HT-29 (cell line): ENCODE measurements at regions not wholly inside any gene's neighbourhood (a gene's known extent, or its start where the extent isn't known, plus 50 kb on each side); places are given as distances from the start of the nearest gene placed in this dataset.

ENCODE experiments used
- DNase-seq: peaks from one replicate; pipeline ENCODE4 v3.0.0-alpha.2; 2015; ENCODE audit warnings: low spot score

DNA sequence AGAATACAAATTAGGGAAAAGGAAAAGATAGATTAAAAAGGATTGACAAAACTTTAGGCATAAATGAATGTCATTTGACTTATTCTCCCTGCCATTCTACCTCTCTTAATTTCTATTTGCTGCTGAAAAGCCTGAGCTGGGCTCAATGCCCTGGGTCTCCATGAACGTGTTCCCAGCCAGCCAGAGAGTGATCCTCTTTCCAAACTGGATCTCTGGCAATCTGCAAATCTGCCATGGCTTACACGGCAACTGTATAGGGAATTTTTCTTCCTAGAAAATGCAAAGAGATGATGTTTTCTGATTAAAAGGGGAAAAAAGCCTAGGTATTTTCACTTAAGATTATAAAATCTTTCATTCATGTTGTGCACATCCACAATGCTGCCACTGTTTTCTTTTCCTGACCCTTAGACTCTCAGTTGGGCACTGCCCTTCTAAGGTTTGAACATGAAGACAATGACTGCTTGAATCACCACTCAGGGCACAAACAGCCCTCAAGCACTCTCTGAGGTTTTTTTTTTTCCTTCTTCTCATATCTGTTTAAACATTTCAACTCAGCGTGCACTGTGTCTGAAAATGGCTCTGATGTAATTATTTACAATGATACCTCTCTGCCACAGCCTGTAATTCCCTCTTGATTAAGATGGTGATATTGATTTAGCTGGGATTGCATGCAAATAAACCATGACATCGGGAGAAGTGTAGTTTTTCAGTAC, 60.3 kb downstream of the DACT1 start:
- DNase-seq: no peak

DNA sequence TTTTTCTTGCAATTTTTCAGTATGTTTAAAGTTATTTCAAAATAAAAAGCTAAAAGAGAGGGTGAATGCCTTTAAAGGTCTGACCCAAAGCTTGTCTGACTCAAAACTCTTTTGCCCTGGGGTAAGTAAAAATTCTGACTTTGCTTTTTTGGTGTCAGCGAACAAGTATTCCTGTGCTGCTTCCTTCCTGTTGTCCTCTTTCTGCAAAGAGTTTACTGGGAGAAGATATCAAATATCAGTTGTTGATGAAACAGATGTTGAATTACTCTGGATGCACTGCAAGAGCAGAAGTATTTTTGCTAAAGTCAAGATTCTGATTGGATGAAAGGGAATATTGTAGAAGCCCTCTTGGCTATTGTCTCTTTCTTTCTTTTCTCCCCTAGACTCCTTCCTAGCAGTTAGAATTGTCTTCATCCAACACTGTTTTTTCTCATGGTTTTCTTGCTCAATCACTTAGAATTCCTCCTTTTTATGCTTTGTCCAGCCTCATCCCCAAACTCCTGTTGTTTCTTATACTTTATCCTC, 62.0 kb downstream of the DACT1 start:
- no peak for DNase-seq

- no peak for DNase-seq
Observed at GRCh38 chr14:58701156-58701555, 63.4 kb downstream of the DACT1 start.

DNA sequence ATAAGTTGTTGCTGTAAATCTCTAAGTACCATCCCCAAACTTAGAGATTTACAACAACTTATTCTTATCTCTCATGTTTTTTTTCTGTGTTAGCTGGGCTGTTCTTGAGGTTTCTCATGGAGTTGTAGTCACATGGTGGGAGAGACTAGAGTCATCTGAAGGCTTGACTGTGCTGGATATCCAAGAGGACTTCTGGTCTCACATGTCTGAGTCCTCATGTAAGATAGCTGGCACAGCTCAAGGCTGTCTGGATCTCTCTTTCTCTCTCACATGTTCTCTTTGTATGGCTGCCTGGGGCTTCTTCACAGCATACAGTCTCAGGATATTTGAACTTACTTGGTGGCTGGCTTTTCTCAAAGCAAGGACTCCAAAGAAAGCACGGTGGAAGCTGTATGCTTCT, 63.8 kb downstream of the DACT1 start:
- DNase-seq: no peak

GRCh38 chr14:58702441-58703160, 64.8 kb downstream of the DACT1 start:
- no peak for DNase-seq

GRCh38 chr14:58703161-58703506, 65.4 kb downstream of the DACT1 start:
- DNase-seq: no peak

DNA sequence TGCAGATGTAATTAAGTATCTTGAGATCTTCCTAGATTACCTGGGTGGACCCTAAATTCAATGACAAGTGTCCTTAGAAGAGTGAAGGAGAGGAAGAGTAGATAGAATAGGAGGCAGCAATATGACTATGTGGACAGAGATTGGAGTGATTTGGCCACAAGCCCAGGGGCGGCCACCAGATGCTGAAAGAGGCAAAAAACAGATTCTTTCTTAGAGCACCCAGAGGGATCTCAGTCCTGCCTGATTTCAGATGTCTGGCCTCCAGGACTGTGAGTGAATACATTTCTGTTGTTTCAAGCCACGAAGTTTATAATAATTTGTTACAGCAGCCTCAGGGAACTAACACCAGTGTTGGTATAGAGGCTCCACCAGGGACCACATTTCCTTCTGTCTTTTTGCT, 67.3 kb downstream of the DACT1 start:
- DNase-seq: no peak

DNA sequence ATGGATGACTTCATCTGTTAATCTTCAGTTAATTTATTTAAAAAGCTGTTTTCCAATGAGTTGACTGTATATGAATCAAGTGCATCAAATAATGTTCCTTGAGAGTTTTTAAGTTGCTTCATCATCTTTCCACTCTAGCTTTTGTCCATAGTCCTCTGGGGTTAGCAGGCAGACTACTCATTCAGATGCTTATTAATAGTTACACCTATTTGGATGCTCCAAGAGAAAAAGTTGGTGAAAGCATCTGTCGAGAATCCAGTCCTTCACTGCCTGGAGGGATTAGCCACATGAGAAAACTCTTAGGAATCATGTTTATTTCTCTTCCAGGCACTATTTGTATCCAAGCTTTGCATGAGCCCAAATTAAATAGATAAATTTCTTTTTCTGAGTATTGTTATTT, 70.2 kb downstream of the DACT1 start:
- DNase-seq: no peak

DNA sequence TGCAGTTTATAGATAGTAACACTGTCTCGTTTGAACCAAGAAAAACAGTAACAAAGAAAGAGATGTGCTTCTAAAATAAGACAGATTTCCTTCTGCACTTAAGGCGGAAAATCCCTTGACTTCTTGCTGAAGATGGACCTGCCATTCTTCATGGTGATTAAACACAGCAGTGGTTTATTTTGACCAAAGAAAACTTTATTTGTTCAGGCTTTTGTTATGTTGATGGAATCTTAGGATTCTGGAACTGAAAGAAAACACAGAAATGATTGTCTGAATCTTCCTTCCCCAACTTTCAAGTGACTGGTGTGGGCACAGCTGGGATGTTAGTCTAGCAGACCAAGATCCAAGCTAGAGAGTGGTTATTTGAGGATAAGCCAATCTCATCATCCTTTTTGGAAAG, 72.2 kb downstream of the DACT1 start:
- DNase-seq: no peak

DNA sequence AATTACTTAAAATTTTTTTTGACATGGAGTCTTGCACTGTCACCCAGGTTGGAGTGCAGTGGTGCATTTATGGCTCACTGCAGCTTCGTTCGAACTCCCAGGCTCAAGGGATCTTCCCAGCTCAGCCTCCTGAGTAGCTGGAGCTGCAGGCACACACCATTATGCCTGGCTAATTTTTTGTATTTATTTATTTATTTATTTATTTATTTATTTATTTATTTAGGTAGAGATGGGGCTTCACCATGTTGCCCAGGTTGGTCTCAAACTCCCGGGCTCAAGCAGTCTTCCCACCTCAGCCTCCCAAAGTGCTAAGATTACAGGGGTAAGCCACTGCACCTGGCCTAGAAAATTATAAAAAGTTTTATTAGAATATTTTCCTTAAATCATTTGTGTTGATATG, 73.6 kb downstream of the DACT1 start:
- DNase-seq: no peak

DNA sequence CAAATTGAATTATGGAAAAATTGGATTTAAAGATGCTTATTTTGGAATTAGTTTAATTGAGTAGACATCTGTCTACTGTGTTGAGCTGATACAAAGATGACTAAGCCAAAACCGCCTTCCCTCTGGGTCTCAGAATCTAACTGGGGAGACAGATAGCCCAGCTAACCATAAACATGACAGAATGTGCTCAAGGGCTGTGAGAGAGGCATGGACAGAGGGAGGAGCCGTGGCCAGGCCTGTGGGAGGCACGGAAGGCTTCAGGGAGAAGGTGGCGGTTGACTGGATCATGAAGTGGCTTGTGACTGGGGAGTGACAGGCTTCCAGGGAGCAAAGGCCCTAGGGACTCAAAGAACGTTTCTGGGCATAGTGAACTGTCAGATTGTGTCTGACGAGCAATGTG, 74.6 kb downstream of the DACT1 start:
- DNase-seq: no peak

DNA sequence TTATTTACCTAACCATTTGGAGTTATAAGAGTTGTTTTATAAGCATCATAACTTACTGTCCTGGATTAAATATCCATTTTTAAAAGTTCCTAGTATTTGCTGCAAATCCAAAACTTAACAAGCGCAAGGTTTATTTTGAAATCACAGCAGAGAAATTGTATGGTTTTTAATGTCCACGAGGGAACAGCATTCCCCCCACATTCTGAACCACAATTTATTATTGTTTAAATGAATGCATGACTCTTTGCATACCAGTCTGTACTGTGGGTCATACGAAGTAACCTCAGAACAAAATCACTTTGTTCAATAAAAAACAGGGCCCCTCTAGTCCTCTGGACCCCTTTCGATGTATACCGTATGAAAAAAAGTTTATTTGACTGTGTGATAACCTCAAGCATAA, 75.9 kb downstream of the DACT1 start:
- DNase-seq: no peak

DNA sequence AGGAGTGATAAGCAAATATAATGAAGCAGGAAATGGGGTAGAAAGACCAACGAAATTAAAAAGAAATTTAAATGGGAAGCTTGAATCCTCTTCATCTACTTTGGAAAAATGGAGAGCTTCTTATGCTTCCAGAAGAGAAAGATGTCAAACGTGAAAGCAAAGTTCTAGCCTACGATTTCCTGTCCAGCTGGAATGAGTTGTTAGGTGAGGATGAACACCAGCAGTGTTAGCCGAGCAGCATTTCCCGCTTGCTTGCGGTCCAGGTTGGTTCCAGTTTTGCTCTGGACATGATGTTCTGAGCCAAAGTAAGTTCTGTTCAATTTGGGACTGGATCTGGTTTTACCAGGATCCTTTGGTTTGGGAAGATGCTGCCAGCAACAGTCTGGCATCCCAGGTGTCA, 78.9 kb downstream of the DACT1 start:
- DNase-seq: no peak

DNA sequence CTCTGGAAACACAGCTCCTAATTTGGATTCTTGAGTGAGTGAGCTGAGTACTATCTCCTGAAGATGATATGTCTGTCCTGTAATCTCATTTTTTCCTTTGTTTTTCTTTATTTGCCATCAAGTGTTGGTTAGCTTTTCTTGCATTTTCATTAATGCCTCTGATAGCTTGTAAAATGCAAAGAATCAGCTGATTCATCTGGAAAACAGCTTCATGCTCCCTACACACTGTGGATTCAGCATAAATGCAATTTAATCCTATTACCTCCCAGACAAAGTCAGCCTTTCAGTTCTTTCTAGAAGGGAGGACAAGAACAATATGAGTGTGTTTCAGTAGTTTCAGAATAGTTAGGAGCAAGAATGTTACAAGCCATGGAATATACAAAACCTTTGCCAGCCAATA, 79.4 kb downstream of the DACT1 start:
- no peak for DNase-seq

DNA sequence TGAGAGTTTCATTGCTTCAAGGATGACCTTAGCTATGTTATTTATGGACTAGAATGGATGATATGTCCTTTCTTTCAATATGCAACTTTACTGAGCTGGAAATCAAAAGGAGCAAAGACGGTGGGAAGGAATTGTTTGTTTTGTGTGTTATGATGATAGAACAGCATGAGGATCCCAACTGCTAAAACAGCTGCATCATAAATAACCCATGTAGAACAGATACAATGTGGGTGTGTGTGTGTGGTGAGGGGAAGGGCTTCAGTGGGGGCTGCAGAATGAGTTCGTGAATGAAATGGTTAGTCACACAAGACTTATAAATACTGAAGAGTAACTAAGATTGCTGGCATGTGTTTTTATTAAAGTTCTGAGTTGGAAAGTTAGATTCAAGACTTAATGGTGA, 80.1 kb downstream of the DACT1 start:
- DNase-seq: no peak

GRCh38 chr14:58718226-58719205, 80.8 kb downstream of the DACT1 start:
- no peak for DNase-seq

- DNase-seq: no peak
Observed at GRCh38 chr14:58721723-58722122, 84.0 kb downstream of the DACT1 start.

GRCh38 chr14:58722441-58722840, 84.7 kb downstream of the DACT1 start:
- DNase-seq: no peak

GRCh38 chr14:58724206-58724605, 86.4 kb downstream of the DACT1 start:
- no peak for DNase-seq

DNA sequence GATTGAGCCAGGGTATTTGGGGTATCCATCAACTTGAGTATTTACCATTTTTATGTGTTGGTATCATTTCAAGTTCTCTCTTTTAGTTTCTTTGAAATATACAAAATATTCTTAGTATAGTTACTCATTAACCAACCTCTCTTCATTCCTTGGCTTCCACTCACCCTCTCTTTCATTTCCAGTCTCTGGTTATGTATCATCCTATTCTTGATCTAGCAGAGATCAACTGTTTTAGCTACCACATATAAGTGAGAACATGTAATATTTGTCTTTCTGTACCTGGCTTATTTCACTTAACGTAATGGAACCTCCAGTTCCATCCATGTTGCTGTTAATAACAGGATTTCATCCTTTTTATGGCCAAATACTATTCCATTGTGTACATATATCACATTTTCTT, 86.9 kb downstream of the DACT1 start:
- no peak for DNase-seq

DNA sequence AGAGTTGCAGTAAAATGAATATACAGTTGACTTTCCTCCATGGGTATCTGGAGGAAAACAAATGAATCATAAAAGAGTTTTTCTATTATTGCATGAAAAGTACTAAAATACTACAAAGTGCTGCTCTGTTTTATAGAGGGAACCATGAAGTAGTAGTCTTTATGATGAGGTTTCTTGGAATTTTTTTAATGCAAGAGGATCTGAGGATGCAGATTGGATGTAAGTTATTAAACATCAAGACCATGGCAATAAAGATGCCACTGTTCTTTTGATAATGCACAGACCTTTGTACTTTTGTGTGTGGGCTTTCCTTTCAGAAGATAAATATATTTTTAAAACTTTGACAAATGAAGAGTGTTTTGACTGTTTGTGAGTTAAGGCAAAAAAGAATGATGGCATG, 87.5 kb downstream of the DACT1 start:
- no peak for DNase-seq

GRCh38 chr14:58725871-58726270, 88.1 kb downstream of the DACT1 start:
- DNase-seq: no peak
